GM23338 (cell line): ENCODE measurements at regions not wholly inside any gene's neighbourhood (a gene's known extent, or its start where the extent isn't known, plus 50 kb on each side); places are given as distances from the start of the nearest gene placed in this dataset.
"Not testable (repeated sequence)": the region's sequence is repeated elsewhere in the genome, so short reads cannot be mapped to it uniquely, and the experiment has no call there.

Experiments used
- CTCF ChIP-seq, 2 experiments: fragments of 200-600 bp in 1 of 2; sonication (generic) in 1 of 2; conservative IDR thresholded peaks; 2 replicates each; pipeline versions ENCODE4 v1.5.1 to v1.6.1; 2016 to 2017; ENCODE audit warnings: antibody characterized with exemption in 2 of 2, low read depth in 2 of 2, mild to moderate bottlenecking in 2 of 2, moderate library complexity in 1 of 2
- TF ChIP-seq, protein P1 (sequence below): IDR thresholded peaks from one replicate; pipeline ENCODE4 v1.6.1; 2018; ENCODE audit warnings: antibody characterized with exemption; ENCODE audit not compliant: unreplicated experiment

DNA sequence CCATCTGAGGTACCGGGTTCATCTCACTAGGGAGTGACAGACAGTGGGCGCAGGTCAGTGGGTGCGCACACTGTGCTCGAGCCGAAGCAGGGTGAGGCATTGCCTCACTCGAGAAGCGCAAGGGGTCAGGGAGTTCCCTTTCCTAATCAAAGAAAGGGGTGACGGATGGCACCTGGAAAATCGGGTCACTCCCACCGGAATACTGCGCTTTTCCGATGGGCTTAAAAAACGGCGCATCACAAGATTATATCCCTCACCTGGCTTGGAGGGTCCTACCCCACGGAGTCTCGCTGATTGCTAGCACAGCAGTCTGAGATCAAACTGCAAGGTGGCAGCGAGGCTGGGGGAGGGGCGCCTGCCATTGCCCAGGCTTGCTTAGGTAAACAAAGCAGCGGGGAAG lies 91.0 kb upstream of the SATB1 start:
- TF ChIP-seq CTCF (conservative IDR thresholded peaks at IDR 0.05; ENCODE audit: low read depth in 2 of 2): not testable (repeated sequence)
- TF ChIP-seq, protein P1, sequence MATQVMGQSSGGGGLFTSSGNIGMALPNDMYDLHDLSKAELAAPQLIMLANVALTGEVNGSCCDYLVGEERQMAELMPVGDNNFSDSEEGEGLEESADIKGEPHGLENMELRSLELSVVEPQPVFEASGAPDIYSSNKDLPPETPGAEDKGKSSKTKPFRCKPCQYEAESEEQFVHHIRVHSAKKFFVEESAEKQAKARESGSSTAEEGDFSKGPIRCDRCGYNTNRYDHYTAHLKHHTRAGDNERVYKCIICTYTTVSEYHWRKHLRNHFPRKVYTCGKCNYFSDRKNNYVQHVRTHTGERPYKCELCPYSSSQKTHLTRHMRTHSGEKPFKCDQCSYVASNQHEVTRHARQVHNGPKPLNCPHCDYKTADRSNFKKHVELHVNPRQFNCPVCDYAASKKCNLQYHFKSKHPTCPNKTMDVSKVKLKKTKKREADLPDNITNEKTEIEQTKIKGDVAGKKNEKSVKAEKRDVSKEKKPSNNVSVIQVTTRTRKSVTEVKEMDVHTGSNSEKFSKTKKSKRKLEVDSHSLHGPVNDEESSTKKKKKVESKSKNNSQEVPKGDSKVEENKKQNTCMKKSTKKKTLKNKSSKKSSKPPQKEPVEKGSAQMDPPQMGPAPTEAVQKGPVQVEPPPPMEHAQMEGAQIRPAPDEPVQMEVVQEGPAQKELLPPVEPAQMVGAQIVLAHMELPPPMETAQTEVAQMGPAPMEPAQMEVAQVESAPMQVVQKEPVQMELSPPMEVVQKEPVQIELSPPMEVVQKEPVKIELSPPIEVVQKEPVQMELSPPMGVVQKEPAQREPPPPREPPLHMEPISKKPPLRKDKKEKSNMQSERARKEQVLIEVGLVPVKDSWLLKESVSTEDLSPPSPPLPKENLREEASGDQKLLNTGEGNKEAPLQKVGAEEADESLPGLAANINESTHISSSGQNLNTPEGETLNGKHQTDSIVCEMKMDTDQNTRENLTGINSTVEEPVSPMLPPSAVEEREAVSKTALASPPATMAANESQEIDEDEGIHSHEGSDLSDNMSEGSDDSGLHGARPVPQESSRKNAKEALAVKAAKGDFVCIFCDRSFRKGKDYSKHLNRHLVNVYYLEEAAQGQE: not testable (repeated sequence)
